HG03097 (cell line): ENCODE measurements at regions not wholly inside any gene's neighbourhood (a gene's known extent, or its start where the extent isn't known, plus 50 kb on each side); places are given as distances from the start of the nearest gene placed in this dataset.
"Not testable (repeated sequence)": the region's sequence is repeated elsewhere in the genome, so short reads cannot be mapped to it uniquely, and the experiment has no call there.

Experiments
- ATAC-seq: cut with Tn5 transposase; IDR thresholded peaks from one replicate; pipeline ENCODE4 v1.9.1; 2021; ENCODE audit not compliant: unreplicated experiment, low FRiP score

DNA sequence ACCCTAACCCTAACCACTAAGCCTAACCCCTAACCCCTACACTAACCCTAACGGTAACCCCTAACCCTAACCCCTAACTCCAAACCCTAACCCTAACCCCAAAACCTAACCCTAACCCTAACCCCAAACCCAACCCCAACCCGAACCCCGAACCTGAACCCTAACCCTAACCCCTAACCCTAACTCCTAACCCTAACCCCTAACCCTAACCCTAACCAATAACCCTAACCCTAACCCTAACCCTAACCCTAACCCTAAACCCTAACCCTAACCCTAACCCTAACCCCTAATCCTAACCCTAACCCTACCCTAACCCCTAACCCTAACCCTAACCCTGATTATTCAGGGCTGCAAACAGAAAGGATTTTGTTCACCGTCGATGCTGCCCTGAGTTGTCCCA is 144.6 kb upstream of the DUSP22 start:
- ATAC-seq = not testable (repeated sequence)

DNA sequence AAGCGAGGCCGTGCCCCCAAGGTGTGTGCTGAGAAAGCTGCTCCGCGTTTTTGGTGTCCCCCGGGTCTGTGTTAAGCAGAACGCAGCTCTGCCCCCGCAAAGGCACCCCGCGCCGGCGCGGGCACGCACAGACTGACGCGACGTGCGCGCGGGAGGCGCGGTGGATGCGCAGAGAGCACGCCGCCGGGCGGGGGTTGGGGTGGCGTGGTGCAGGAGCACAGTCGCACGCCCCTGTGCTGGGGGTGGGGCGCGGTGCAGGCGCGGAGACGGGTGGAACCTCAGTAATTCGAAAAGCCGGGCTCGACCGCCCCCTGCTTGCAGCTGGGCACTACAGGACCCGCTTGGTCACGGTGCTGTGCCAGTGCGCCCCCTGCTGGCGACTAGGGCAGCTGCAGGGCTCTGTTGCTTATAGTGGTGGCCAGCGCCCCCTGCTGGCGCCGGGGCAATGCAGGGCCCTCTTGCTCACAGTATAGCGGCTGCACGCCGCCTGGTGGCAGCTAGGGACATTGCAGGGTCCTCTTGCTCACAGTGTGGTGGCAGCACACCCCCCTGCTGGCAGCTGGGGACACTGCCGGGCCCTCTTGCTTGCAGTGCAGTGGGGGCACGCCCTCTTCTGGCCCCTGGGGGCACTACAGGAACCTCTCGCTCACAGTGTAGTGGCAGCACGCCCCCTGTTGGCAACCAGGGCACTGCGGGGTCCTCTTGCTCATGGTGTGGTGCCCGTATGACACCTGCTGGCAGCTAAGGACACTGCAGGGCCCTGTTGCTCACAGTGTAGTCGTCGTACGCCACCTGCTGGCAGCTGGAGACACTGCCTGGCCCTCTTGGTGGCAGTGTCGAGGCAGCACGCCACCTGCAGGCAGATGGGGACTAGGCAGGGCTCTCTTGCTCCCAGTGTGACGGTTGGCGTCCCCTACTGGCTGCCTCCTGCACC is 144.0 kb upstream of the DUSP22 start:
- peak; percentile 94 for ATAC-seq

DNA sequence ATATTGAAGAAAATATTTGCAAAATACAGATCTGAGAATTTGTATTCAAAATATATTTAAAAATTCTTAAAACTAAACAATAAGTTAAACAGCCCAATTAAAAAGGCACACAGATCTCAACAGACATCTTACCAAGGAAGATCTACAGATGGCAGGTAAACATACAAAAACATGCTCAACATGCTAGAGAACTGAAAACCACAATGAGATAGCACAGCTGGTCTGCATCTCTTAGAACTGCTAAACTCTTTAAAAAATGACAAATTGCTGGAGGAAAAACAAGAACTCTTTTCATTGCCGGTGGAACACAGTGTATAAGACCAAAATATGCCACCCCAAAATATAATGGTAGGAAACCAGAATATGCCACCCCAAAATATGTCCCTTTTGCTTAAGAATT is 142.1 kb upstream of the DUSP22 start:
- not testable (repeated sequence) for ATAC-seq

DNA sequence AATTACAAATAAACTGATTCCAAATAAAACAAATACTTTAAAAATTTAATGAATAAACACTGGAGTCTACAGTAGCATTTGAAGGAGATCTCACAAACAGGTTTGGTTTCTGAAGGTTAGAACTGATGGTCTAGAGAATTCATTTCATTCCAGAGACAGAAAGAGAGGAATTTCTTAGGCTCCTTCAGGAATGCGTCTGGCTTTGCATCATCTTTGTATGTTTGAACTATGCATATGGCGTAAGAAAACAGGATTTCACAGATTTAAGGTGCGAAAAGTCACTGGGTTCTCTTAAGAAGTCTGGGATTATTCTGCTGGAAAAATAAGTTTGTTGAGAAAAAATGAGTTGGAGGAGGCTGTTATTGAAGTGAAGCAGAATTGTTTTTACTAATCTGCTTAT is 139.9 kb upstream of the DUSP22 start:
- not testable (repeated sequence) for ATAC-seq

DNA sequence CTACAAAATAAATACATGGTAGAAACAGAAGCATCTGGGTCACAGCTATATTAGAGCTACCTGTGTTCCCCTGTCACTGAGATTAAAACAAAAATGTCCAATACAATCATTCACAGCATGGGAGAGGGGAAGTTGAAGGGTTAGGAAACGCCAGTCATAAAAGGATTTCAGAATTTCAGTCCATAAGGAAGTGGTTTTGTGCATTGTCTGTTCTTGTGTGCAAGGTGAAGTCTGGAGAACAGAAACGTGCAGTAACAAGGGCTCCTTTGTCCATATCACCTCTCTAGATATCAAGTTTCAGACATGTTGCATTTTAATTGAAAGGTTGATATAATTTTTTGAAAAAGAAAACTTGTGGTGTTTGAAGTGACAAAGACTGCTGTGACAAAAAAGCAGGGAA is 139.3 kb upstream of the DUSP22 start:
- not testable (repeated sequence) for ATAC-seq

DNA sequence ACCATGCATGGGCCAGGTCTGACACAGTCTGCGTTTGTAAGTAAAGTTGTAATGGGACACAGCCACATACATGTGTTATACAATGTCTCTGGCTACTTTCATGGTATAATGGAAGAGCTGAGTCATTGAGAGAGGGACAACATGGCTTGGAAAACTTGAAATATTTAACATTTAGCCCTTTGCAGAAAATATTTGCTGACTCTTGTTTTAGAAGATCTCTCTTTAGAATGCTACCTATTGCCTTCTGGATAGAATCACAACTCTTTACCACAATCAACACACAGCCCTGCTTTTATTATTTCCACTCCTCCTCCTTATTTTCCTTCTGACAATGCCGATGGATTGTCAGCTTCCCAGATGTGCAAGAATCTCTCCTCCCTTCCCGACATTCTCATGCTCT is 138.4 kb upstream of the DUSP22 start:
- not testable (repeated sequence) for ATAC-seq

DNA sequence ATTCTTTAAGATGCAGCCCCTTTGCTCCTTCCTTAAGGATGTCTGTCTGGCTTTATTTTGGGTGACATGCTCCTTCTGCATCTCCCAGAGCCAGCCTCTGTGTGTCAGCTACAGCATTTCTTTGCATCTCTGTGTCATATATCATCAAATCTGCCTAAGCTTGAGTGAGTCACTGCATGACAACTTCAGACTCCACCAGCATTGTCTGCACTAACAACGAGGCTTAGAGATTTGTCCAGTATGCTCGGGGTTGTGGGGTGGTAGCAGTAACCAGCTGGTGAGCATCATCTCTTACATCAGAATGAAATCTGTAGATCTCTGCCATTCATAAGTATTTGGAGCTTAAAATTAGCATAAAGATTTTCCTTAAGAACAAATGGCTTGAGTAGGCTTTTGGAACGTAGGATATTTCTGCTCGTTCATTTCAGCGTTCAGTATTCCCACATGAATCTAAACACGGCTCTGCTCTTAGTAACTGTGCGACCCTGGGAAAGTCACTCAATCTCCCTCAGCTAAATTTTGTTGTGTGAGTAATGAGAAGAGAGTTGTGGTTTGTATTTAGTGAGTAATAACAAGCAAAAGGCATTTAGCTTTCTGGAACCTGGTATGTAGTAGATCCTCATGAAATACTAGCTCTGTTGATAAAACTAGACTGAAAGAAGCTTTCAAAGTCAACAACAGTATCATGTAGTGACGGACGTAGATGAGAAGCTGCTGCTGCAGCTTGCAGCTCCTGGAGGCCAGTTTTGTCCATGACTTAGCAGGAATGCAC is 137.8 kb upstream of the DUSP22 start:
- ATAC-seq = not testable (repeated sequence)

DNA sequence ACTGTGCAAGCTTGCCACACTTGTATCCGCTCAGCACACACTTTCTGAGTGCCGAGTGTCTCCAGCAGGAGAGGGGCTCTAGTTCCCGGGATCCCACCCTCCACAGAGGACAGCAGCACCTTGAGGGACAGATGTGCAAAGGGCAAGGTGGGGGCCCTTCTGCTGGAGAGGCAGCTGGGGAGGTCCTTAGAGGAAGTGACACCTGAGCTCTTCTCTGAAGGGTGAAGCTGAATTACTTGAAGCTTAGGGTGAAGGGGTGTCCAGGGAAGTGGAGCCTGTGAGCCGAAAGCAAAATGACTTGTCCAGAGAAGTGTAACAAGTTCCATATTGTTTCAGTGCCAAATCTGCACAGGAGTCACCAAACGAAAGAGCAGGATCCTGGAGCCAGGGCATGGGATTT is 136.3 kb upstream of the DUSP22 start:
- no peak for ATAC-seq

DNA sequence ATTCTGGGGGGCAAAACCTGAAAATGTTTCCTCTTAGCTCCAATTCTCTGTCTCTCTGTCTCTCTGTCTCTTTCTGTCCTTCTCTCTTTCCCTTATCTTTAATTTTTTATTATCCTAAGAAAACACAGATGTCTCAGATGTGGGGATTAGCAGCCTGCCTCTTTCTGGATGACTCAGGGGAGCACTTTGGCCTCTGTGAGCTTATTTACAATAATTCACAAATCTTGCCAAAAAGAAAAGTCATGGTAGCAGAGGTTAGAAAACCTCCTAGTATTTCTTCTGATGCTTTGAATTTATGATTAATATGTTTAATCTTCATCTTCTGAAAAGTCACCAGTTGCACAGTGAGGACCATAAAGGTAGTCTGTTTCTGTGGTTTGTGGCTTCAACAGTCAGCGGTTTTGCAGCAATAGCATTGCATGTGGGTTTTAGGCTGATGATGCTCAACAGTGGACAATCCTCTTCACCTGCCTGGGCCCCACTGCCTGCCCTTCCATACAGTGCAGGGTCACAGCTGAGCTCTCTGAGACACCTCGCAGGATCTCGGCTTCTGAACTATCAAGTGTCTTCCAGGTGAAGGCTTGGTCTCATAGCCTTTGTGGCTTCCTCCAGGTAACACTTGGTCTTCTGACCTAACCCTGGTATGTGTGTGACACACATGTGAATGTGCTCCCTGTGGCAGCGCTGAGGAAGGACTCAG is 135.7 kb upstream of the DUSP22 start:
- ATAC-seq = not testable (repeated sequence)

DNA sequence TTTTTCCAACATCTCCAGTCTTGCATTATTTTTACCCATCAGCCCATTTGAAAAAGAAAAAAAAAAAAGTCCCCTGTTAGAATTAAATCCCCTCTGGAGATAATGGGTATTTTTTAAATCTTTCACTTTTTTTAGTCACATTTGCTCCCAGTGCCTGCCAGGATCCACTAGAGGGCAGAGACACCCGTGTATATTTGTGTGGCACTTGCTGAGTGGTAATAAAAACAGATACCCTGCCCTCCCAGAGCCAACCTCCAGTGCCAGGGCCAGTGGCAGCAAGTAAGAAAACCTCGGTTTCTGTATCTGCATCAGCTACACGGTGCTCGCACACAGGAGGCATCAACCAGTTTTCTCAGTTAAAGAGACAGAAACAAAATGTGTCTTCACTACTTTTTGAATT is 135.1 kb upstream of the DUSP22 start:
- not testable (repeated sequence) for ATAC-seq

DNA sequence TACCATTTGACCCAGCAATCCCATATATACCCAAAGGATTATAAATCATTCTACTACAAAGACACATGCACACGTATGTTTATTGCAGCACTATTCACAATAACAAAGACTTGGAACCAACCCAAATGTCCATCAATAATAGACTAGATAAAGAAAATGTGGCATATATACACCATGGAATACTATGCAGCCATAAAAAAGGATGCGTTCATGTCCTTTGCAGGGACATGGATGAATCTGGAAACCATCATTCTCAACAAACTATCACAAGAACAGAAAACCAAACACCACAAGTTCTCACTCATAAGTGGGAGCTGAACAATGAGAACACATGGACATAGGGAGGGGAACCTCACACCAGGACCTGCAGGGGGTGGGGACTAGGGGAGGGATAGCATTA is 130.6 kb upstream of the DUSP22 start:
- ATAC-seq = not testable (repeated sequence)

DNA sequence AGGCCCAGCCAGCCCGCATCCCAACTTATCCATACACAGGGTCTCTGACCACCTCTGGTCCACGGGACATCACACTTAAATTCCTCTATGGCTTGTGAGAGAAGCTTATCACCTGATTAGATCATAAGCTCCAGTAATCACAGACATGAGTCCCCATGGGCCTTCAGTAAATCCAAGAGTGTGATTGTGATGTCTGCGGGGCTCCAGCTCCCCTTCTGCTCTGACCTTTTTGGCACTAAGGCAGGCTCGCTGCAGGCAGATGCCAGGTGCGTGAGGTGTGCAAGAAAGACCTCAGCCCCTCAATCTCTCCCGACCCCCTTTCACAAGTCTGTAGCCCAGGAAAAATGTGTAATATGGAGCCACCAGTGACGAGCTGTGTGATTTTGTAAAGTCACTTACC is 127.6 kb upstream of the DUSP22 start:
- ATAC-seq = no peak

DNA sequence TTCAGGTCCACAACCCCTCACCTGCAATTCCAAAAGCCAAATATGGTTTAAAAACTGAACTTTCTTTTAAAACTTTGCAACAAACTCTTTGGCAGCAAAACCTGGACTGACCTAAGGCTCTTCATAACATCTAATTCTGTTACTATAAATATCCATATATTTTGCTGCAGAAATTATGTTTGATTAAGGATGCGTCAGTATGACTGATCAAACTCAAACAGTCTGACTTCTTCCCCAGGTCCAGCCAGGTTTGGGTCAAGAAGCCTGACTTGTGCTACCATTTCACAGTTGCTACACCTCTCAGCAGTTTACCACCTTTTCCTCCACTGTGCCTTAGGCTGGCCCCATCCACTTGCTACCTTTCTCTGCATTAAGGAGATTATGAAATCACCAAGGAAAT is 127.0 kb upstream of the DUSP22 start:
- ATAC-seq = no peak

DNA sequence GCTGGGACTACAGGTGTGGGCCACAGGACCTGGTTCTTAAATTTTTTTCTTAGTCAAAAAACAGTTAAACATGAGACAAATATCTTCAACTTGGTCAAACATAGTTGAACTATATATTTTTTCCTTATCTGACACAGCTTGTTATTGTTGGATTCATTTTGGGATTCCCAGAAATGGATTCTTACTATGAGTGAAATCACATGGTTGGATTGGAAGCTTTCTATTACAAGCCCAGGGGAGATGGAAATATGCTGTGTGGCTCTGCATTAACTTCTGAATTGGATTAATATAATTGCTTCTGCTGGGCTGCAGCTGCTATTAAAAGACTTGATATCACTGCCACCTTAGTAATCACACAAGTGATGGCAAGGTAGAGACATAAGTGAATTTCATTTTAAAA is 126.4 kb upstream of the DUSP22 start:
- ATAC-seq = no peak

DNA sequence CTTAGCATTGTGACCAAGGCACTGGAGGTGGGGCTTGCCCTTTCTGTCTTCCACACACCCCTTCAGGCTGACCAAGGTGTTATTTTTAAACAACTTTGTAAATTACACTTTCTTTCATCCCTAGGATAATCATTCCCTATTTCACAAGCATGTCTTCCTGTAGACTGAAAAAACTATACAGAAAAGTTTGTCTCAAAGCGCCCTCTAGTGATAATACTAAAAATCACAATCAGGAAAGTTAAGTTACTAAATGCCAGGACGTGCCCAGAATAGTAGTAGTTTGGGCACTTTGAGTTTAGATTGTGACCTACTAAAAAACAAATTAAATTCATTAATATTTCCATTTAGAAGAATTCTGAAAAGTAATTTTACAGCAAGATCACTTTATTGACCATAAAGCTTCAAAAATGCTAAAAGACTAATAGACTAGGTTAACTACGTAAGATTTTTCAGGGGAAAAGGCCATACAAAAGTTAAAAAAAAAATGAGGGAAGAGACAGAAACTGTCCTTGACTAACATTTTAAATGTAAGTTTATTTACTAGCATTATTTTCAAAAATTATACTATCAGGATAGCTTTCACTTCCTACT is 123.3 kb upstream of the DUSP22 start:
- ATAC-seq = no peak

DNA sequence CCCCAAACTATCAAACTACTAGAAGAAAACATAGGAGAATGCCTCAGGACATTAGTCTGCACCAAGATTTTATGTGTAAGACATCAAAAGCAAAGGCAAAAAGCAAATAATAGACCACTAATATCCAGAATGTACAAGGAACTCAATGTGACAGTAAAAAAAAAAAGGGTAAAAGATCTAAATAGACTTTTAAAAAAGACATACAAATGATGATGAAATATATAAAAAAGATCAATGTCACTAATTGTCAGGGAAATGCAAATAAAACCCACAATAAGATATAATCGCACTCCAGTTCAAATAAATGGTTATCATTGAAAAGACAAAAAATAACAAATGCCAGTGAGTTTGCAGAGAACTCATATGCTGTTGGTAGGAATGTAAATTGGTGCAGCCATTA is 118.3 kb upstream of the DUSP22 start:
- no peak for ATAC-seq

DNA sequence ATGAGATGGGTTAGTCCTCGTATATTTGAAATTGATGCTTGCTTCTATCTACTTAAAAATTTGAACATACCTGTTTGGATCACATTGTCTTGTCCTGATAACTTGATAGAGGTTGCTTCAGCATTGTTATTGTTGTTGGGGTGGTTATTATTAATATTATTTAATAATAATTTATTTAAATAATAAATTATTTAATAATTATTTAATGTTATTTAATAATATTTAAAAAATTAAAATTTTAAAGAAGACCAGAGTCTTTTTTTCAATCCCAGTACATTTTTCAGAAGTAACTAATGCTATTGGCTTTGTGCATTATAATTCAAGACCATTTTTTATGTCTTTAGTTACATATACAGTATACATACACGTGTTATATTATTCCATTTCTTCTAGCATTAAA is 116.6 kb upstream of the DUSP22 start:
- no peak for ATAC-seq

DNA sequence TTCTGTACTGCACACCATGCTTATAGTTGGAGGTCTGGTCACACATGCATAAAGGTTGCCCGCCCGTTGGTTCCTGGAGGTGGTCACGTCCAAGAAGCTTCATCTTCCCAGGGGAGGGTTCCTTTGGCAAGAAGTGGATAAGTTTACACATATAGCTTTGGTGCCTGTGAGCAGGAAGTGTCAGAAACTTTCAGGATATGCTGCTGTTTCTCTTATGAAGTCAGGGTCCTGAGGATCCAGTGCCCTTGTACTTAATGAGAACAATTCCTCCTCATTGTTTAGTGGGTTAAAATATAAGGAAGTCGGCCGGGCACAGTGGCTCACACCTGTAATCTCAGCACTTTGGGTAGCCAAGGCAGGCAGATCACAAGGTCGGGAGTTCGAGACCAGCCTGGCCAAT is 115.5 kb upstream of the DUSP22 start:
- no peak for ATAC-seq

DNA sequence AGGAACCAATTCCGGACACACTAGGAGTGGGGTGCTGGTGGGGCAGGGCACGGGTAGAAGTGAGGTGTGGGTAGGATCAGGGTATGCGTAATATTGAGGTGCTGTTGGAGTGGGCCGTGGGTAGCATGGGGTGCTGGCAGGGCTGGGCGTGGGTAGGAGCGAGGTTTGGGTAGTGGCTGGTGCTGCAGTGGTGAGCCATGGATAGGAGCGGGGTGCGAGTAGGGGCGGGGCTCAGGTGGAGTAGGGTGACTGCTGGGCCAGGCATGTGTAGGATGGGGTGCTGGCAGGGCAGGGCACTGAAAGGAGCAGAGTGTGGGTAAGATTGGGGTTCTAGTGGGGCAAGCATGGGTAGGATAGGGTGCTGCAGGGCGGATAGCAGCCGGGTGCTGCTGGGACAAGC is 114.2 kb upstream of the DUSP22 start:
- no peak for ATAC-seq

DNA sequence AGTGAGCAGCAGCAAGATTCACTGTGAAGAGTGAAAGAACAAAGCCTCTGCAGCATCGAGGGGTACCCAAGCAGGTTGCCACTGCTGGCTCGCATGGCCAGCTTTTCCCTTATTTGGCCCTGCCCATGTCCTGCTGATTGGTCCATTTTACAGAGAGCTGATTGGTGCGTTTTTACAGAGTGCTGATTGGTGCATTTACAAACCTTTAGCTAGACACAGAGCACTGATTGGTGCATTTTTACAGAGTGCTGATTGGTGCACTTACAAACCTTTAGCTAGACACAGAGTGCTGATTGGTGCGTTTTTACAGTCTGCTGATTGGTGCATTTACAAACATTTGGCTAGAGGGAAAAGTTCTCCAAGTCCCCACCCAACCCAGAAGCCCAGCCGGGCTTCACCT is 113.4 kb upstream of the DUSP22 start:
- not testable (repeated sequence) for ATAC-seq
